ENCODE measurements at regions not wholly inside any gene's neighbourhood (a gene's known extent, or its start where the extent isn't known, plus 50 kb on each side); places are given as distances from the start of the nearest gene placed in this dataset.
"Not testable (repeated sequence)": the region's sequence is repeated elsewhere in the genome, so short reads cannot be mapped to it uniquely, and the experiment has no call there.

DNA sequence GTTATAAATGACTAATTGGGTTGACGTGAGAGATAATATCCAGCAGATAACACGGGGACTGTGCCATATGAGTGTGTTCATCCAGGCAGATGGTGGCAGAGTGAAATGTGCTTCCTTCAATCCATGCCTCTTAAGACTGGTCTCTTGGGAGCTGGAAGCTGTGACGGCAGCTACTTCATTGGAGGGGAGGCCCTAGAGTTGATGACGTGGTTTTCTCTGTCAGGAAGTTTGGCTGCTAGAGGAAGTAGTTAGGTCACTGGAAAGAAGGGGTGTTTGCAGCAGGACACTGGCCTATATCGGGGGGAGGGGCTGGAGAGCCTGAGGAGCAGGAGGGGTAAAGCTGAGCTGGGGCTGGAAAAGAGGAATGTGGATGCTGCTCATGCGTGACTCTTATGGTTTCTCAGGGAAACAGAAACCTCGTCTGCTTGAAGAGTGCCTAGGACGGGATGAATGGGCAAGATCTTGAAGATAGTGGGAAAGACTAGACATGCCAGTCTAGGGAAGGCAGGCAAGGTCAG, 3051.6 kb downstream of the RPIA start:
- not testable (repeated sequence) for DNase-seq (ENCODE audit: low read depth in 2 of 2)

DNA sequence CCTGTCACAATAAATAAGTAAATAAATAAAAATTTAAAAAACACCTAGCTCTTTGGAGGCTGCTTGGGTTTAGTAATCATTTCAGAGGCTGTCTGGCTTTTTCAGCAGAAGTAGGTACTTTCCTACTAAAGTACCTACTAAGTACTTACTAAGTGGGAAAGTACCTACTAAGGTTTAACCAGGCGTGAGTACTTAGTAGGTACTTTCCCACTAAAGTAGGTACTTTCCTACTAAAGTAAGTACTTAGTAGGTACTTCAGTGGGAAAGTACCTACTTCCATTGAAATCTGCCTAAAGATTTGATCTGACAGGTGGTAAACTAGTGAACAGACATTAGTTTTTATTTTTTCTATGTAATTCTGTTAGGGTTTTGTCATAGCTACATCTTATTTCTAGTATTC, 3052.4 kb downstream of the RPIA start:
- not testable (repeated sequence) for DNase-seq (ENCODE audit: low read depth in 2 of 2)

DNA sequence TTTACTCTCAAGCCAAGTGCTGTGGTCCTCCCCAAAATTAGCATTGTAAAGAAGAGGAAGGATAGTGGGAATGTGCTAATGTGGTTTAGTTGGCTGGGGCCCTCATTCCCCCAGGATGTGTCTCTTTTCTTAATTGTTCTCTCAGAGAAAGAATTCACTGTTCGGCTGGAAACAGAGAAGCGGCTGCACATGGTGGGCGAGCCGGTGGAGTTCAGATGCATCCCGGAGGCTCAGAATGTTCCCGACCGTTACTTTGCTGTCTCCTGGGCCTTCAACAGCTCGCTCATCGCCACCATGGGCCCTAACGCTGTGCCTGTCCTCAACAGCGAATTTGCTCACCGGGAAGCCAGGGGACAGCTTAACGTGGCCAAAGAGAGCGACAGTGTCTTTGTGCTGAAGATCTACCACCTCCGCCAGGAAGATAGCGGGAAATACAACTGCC, 3053.2 kb downstream of the RPIA start:
- DNase-seq (ENCODE audit: low read depth in 2 of 2): not testable (repeated sequence)

DNA sequence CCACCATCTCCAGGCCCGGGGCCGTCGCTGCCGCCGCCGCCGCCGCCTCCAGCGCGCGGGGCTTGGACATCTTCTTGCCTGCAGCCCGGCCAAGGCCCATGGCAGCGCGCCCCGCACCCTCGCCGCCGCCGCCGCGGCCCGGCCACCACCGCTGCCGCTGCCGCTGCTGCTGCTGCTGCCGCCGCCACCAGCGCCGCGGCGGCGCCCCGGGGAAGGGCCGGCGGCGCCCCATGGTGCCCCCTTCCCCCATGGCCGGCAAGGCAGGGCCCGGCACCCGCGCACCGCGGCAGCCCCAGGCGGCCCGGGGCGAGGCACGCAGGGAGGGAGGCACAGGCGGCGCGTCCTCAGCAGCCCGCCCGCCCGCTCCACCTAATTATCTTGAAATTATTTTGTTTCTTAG, 3057.4 kb downstream of the RPIA start:
- DNase-seq (ENCODE audit: low read depth in 2 of 2): no peak

DNA sequence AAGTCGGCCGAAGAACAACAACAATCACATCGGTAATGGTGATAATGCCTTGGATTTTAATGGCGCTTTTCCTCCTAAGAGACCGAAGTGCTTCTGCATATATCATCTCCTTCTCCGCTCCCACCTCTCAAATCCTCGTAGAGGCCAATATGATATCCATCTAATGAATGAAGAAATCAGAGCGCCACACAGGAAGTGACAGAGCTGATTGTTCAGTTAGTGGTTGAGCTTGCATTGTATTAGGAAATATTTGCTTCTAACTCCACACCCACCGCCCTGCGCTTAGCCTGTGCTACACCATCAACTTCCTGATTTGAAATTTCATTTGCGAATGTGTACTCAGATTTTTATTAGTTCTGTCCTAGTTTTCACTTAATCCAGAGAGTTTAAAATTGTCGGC, 3058.2 kb downstream of the RPIA start:
- DNase-seq (ENCODE audit: low read depth in 2 of 2): not testable (repeated sequence)

DNA sequence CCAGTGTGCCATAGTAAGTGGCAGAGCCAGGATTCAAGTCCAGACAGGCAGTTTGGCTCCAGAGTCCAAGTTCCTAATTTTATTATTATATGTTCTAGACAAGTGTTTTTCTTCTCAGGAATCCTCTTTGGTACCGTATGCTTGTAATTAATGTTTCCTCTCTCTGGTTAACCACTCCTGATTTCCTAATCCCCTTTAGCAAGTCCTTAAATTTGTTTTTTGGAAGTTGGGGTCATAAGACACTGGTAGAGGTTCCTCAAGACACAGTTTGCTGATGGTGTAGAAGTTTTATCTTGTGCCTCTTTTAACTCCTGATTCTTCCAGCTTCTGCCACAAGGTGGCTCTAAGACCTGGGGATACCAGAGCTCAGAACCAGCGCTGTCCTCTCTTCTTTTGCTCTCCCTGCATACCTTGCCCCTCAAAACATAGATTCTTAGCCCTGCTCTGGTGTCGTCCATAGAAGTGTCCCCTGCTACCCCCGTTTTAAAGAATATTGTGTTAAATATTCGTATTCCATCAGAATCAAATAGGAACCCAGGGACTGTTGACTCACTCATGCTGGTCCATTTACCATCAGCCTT, 3068.0 kb downstream of the RPIA start:
- DNase-seq (ENCODE audit: low read depth in 2 of 2): not testable (repeated sequence)

DNA sequence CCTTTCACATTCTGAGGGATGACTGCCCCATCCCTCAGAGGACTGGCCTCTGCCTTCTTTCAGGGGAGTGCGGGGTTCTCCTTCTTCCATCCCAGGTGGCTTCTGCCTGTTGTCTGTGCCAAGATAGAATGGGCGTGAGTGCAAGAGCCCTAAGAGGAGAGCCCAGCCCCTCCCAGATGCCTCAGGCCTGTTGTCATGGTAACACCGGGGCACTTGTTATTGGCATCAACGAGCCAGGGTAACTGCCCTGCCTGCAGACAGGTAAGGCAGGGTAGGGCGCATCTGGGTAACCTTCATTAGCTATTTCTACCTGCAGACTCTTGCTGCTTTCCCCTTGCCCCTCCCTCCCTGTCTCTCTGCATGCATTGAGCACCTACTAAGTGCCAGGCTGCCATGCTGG, 3069.2 kb downstream of the RPIA start:
- not testable (repeated sequence) for DNase-seq (ENCODE audit: low read depth in 2 of 2)

DNA sequence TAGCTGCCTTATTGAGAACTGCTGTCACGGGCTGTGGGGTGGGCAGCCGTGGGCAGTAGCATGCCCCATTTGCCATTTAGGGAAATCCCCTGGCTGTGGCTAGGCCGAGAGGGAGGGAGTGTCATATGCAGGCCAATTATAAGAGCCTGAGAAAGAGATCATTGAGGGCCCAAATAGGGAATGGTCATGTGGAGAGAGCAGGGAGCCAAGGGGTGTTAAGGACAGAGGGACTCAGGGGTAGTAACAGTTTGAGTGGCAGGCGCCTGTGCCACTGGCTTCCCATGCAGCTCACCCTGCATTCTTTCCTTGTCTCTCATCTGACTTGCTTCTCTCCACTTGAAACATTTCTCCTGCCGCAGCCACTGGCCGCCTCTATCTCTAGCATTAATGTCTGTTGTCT, 3070.8 kb downstream of the RPIA start:
- DNase-seq (ENCODE audit: low read depth in 2 of 2): not testable (repeated sequence)

DNA sequence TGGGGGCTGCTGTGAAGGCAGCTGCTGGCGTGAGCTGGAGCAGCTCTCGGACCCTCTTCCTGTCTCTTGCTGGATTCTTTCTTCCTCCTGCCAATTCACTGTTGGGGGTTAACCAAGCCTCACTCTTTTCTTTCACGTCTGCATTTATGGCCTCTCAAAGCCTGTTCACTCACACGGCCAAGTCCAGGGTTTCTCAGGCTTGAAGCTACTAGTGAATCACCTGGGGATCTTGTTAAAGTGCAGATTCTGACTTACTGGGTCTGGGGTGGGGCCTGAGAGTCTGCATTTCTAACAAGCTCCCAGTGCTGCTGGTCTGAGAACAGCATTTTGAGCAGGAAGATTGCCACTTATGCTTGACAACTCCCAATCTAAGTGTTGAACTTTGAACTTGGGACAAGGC, 3072.2 kb downstream of the RPIA start:
- not testable (repeated sequence) for DNase-seq (ENCODE audit: low read depth in 2 of 2)

DNA sequence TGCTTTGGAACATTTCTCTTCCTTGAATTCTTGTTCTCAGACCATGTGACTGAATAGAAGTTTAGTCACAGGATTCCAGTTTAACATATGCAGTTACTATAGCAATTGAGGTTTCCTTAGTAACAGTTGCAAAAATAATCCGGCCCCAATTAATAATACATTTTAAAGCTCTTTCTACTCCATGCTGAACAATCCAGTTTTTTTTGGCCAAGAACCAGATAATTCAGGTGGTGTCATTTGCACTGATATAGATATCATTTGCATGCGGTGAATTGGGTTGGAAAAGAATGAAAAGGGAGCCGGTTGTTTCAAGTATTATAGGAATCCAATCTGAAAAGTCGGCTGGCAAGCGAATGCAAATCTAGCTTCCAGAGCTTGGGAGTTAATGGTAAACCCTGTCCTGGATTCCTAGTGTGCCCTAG, 3073.1 kb downstream of the RPIA start:
- DNase-seq (ENCODE audit: low read depth in 2 of 2): peak; percentile 30 to 63

DNA sequence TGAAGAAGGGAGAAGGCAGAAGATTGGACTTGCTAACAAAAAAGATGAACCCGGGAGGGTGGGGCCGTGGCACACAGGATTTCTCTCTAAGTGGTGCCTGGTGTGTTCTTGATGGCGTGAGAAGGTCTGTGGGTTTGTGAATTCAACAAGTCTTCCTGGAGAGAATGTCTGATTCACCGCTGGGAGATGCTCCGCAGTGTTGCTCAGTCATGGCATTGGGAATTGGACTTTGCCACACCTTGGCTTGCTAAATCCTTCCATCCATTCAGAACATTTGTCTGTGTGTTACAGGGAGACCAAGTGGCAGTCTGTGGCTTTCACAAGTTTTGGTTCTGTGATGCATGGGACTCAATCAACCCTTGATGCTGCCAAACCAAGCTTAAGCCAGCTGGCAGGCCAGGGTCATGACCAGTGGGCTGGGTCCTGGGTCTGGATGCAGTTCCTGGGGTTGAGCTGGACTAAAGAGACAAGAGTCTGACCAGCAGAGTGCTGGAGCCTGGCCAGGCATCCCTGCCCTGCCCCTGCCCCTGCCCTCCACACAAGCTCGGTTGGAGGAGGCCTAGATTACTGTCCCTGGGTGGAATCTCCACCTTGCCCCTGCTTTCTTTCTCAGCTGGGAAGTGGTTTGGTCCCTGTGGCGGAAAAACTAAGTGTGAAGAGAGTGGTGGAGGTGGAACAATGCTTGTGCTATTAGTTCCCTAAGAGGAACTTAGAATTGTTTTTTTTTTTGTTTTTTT, 3073.7 kb downstream of the RPIA start:
- DNase-seq (ENCODE audit: low read depth in 2 of 2): not testable (repeated sequence)

DNA sequence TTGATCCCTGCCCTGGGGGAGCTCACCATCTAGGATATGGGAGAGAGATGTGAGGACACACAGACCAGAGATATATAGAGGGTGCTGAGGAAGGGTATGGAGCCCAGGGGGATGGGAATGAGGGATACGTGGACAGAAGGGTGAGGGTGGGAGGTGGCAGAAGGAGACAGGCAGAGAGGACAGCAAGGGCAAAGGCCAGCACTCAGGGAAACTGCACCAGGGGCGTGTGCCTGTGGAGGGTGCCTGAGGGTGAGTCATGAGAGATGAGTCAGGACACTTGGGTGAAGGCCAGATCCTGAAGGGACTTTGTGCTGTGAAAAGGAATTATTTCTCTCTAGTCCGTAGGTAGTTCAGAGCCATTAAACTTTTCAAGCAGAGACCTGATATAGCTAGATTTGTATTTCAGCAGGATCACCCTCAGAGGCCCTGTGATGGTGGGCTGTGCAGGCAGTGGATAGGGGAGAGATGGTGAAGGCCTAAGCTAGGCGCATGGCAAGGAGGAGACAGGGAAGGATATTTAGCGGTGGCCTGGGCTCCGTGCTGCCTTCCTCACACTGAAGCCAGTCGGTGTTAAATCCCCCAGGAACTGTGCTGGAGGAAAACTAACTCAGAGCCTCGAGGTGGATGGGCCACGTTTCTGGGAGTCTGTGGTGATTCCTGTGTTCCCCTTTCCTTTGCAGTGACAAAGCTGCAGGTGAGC, 3075.0 kb downstream of the RPIA start:
- DNase-seq (ENCODE audit: low read depth in 2 of 2): peak; percentile 20 to 84

DNA sequence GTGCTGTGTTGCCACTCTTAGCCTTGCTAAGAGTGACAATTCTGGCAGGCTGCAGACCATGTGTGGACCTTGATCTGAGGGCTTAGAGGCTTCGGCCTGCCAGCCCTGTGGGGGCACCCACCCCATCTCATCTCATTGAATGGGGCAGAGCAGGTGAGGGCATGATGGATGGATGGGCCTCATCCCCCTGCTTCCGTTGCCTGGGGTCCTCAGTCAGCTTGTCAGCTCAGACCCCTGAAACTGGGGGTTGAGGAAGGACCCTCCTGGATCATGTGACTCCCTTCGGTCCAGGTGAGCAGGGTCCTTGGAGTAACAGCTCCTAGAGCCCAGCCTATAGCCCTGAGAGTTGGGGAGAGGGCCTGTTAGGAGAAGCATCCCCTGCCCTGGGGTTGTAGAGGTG, 3076.8 kb downstream of the RPIA start:
- not testable (repeated sequence) for DNase-seq (ENCODE audit: low read depth in 2 of 2)

DNA sequence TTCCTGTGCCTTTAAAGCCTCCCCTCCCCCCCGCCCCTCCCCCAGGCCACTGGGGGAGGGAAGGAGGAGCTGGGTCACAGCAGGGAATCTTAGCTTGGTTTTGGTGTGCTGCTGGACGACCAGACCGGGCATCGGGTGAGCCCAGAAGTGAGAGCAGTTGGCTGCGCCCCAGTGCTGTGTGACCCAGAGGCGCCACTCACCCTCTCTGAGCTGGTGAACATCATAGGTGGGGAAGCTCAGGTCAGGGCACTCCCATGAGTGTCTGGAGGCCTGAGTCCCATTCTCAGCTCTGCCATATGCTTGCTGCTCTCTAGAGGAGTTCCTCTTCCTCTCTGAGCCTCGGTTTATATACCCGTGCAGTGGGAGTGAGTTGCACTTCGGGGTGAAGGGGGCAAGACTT, 3077.5 kb downstream of the RPIA start:
- not testable (repeated sequence) for DNase-seq (ENCODE audit: low read depth in 2 of 2)

DNA sequence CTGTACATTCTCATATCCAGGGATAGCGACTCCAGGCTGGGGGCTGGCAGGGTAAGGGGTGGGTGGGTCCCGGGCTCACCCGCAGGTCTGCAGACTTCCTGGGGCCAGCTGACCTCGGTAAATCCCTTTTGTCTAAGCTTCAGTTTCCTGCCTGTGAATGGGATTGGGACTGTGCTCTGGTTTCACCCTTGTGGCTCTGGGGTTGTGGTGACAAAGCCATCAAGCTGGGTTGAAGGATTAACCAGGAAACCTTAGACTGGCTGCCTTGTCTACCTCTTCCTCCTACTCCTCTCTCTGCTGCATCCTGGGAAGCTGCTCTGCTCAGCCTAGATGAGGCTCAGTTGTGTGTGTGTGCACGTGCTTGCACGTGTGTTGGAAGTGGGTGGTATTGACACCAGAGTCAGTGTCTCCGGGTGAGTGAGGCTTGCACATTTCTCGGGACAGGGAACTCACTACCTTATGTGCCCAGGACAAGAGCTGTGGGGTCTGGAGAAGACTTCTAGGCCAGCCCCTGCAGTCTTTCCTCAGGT, 3078.6 kb downstream of the RPIA start:
- not testable (repeated sequence) for DNase-seq (ENCODE audit: low read depth in 2 of 2)

DNA sequence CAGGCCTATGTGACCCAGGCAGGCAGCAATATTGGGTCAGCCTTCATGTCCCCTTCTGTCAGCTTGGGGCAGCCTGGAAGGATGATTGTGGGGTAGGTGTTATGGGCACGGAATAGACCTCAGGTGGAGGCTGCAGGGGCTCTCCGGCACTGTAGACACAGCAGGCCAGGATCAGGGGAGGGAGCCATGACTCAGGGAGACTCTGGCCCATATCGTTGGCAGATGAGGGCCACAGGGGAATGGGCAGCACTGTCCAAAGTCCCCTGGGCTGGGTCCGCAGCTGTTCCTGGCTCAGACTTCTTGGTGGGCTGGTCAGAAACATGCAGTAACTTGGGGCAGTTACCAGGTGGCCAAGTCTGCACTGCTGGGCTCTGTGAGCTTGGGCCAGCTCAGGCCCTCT, 3080.1 kb downstream of the RPIA start:
- DNase-seq (ENCODE audit: low read depth in 2 of 2): not testable (repeated sequence)

DNA sequence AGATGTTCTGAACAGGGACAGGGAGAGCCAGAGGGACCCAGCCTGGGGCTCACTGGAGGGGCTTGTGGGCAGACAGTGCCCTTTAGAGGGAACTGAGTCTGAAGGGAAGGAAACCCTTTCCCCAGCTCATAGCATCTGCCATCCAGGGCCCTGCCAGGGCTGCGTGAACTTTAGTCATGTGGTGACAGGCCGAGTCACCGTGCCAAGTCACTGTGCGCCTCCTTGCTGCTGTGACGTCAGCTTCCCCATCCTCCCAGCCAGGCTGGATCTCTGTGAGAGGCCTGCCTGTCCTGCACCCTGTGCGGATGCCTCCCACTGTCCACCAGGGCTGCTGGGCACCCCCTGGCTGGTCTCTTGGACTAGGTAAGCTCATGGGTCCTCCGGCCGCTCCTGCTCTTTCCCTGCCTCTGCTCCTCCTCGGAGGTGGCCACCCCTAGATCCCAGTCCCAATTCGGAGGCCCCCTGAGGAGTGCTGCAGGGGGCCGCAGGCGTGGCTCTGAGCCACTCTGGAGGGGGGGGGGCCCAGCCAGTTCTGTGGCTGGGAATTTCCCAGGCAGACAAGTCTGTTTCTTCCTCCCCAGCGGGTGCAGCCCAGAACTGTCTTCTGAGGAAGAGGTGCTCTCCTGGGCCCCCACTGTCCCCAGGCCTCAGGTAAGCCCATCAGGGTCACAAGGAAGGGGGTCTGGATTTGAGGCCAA, 3080.9 kb downstream of the RPIA start:
- not testable (repeated sequence) for DNase-seq (ENCODE audit: low read depth in 2 of 2)

DNA sequence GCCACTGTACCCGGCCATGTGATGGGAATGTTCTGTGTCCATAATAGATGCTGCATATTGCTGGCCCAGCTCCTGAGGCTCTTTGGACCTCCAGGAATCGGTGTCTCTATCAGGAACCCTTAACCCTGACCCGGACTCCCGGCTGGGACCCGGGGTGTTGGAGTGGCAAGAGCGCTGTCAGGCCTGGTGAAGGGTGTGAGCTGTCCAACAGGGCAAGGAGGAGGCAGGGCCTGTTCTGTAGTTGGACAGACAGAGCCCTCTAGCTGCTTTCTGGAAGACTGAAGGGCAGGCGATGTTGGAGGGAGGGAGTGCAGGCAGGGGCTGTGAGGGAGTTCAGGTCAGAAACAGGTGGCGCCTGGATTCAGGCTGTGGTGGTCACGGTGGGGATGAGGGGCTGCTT, 3082.3 kb downstream of the RPIA start:
- not testable (repeated sequence) for DNase-seq (ENCODE audit: low read depth in 2 of 2)

DNA sequence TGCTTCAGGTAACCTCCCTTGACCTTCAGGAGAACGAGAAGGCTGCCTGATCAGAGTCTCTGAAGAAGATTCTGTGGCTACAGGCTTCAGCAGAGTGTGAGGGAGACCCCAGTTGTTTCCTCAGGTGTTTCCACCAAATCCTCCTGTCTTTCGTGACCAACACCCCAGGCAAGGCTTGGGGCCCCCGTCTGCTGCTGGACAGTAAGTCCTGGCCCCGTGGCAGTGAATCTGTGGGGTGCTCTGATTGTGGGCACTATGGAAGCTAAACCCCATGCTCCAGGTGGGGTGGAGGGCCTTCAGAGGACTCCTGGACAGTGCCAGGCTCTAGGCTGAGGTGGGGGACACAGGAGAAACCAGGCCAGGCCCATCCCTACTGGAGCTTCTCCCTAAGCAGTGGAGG, 3083.7 kb downstream of the RPIA start:
- not testable (repeated sequence) for DNase-seq (ENCODE audit: low read depth in 2 of 2)

DNA sequence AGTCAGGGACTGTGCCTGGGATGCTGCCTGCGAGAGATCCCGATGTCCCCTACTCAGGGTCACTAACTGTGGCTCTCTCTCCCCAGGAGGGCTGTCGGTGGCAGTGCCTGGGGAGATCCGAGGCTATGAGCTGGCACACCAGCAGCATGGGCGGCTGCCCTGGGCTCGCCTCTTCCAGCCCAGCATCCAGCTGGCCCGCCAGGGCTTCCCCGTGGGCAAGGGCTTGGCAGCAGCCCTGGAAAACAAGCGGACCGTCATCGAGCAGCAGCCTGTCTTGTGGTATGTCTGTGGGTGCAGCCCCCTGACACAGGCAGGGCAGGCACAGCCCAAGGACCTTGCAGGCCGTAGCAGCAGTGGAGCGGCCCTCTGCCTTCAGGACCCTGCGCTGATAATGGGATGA, 3088.9 kb downstream of the RPIA start:
- not testable (repeated sequence) for DNase-seq (ENCODE audit: low read depth in 2 of 2)

DNA sequence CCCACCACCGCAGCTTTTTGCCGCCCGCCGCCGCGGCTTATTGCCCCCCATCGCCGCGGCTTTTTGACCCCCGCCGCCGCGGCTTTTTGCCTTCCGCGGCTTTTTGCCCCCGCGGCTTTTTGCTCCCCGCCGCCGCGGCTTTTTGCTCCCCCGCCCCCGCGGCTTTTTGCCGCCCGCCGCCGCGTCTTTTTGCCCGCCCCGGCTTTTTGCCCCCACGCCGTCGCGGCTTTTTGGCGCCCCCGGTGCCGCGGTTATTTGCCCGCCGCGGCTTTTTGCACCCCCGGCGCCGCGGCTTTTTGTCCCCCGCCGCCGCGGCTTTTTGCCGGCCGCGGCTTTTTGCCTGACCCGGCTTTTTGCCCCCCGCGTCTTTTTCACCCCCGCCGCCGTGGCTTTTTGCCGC, 3061.8 kb upstream of the TEKT4 start:
- DNase-seq (ENCODE audit: low read depth in 2 of 2): not testable (repeated sequence)

Measured in dermis microvascular lymphatic vessel endothelial cell (primary cell).